ENCODE measurements at regions not wholly inside any gene's neighbourhood (a gene's known extent, or its start where the extent isn't known, plus 50 kb on each side); places are given as distances from the start of the nearest gene placed in this dataset.
"Not testable (repeated sequence)": the region's sequence is repeated elsewhere in the genome, so short reads cannot be mapped to it uniquely, and the experiment has no call there.

- no peaks in the 10 kb centered on the region for H3K4me1 Mint-ChIP-seq (ENCODE audit: low read depth)
- H3K27ac Mint-ChIP-seq (ENCODE audit: unreplicated experiment), result no peak overlapping the region
- H3K4me3 Mint-ChIP-seq (ENCODE audit: unreplicated experiment), result no peak overlapping the region
- no peaks in the 10 kb centered on the region for H3K36me3 Mint-ChIP-seq (ENCODE audit: low read depth)
- no peaks in the 10 kb centered on the region for H3K27me3 Mint-ChIP-seq (ENCODE audit: low read depth)
- TF ChIP-seq CTCF (IDR thresholded peaks at IDR 0.05), result no peak
- peaks cover 25% of the 10 kb centered on the region for H3K9me3 Mint-ChIP-seq (ENCODE audit: low read depth)
- DNase-seq (ENCODE audit: low spot score), result no peak
Observed at GRCh38 chr5:165407352-165407751, 1901.9 kb downstream of the MAT2B start.

GRCh38 chr5:165410476-165410875, 1905.1 kb downstream of the MAT2B start:
- Mint-ChIP-seq H3K36me3 (ENCODE audit: low read depth) (no peaks in the 10 kb centered on the region), H3K27me3 (ENCODE audit: low read depth) (no peaks in the 10 kb centered on the region), H3K4me1 (ENCODE audit: low read depth) (no peaks in the 10 kb centered on the region), H3K4me3 (ENCODE audit: unreplicated experiment) (no peak overlapping the region), H3K27ac (ENCODE audit: unreplicated experiment) (no peak overlapping the region), H3K9me3 (ENCODE audit: low read depth) (peaks cover 38% of the 10 kb centered on the region)
- TF ChIP-seq CTCF (IDR thresholded peaks at IDR 0.05), result no peak
- DNase-seq (ENCODE audit: low spot score), result no peak

- H3K9me3 Mint-ChIP-seq (ENCODE audit: low read depth), result peaks cover 42% of the 10 kb centered on the region
- H3K27ac Mint-ChIP-seq (ENCODE audit: unreplicated experiment); H3K4me3 Mint-ChIP-seq (ENCODE audit: unreplicated experiment); DNase-seq (ENCODE audit: low spot score); H3K27me3 Mint-ChIP-seq (ENCODE audit: low read depth); H3K36me3 Mint-ChIP-seq (ENCODE audit: low read depth); H3K4me1 Mint-ChIP-seq (ENCODE audit: low read depth): not testable (repeated sequence)
Observed at GRCh38 chr5:165411532-165411931, 1906.1 kb downstream of the MAT2B start.

GRCh38 chr5:165420493-165420892, 1915.1 kb downstream of the MAT2B start:
- Mint-ChIP-seq H3K27me3 (ENCODE audit: low read depth) (peaks cover 2% of the 10 kb centered on the region), H3K4me3 (ENCODE audit: unreplicated experiment) (no peak overlapping the region), H3K9me3 (ENCODE audit: low read depth) (peaks cover 19% of the 10 kb centered on the region), H3K27ac (ENCODE audit: unreplicated experiment) (no peak overlapping the region), H3K36me3 (ENCODE audit: low read depth) (no peaks in the 10 kb centered on the region), H3K4me1 (ENCODE audit: low read depth) (no peaks in the 10 kb centered on the region)
- TF ChIP-seq CTCF (IDR thresholded peaks at IDR 0.05), result no peak
- no peak for DNase-seq (ENCODE audit: low spot score)

- TF ChIP-seq CTCF (IDR thresholded peaks at IDR 0.05), result no peak
- Mint-ChIP-seq H3K4me3 (ENCODE audit: unreplicated experiment) (no peak overlapping the region), H3K36me3 (ENCODE audit: low read depth) (no peaks in the 10 kb centered on the region), H3K9me3 (ENCODE audit: low read depth) (peaks cover 11% of the 10 kb centered on the region), H3K4me1 (ENCODE audit: low read depth) (no peaks in the 10 kb centered on the region), H3K27ac (ENCODE audit: unreplicated experiment) (no peak overlapping the region), H3K27me3 (ENCODE audit: low read depth) (peaks cover 2% of the 10 kb centered on the region)
- no peak for DNase-seq (ENCODE audit: low spot score)
Observed at GRCh38 chr5:165423697-165424299, 1918.4 kb downstream of the MAT2B start.

- no peak overlapping the region for H3K4me3 Mint-ChIP-seq (ENCODE audit: unreplicated experiment)
- TF ChIP-seq CTCF (IDR thresholded peaks at IDR 0.05), result no peak
- no peaks in the 10 kb centered on the region for H3K4me1 Mint-ChIP-seq (ENCODE audit: low read depth)
- H3K36me3 Mint-ChIP-seq (ENCODE audit: low read depth), result no peaks in the 10 kb centered on the region
- no peak for DNase-seq (ENCODE audit: low spot score)
- H3K27me3 Mint-ChIP-seq (ENCODE audit: low read depth), result no peaks in the 10 kb centered on the region
- no peak overlapping the region for H3K27ac Mint-ChIP-seq (ENCODE audit: unreplicated experiment)
- H3K9me3 Mint-ChIP-seq (ENCODE audit: low read depth), result peaks cover 8% of the 10 kb centered on the region
Observed at GRCh38 chr5:165425594-165425993, 1920.2 kb downstream of the MAT2B start.
